HEK293 (cell line): ENCODE measurements at regions not wholly inside any gene's neighbourhood (a gene's known extent, or its start where the extent isn't known, plus 50 kb on each side); places are given as distances from the start of the nearest gene placed in this dataset.

Source experiments
- CTCF ChIA-PET: fragments of 350-600 bp; formaldehyde crosslinking; extraction: SDS; loops from one replicate; lab custom pipeline; 2021; ENCODE audit warnings: antibody characterized with exemption; lab: Yijun Ruan, JAX
- POLR2A ChIA-PET: fragments of 300-600 bp; formaldehyde crosslinking; extraction: SDS; loops from one replicate; lab custom pipeline; 2020; ENCODE audit warnings: antibody characterized with exemption, inconsistent platforms; lab: Yijun Ruan, JAX
- H3K27ac ChIP-seq: fragments of 200-500 bp; sonication (Bioruptor generic); 2 replicates; pipeline ENCODE4 v1.5.1; 2014; ENCODE audit warnings: low read depth, low read length, control low read depth, inconsistent platforms; ENCODE audit errors: extremely low read depth
- H3K36me3 ChIP-seq, 2 experiments: fragments of 200-500 bp in 1 of 2; sonication (Bioruptor generic) in 1 of 2; 1 replicate in 1 of 2; 2 replicates in 1 of 2; pipeline ENCODE4 v1.5.1; 2014 to 2017; ENCODE audit warnings: inconsistent platforms in 2 of 2, low read length in 2 of 2; ENCODE audit not compliant: control insufficient read depth in 2 of 2, insufficient read depth in 1 of 2
- H3K4me1 ChIP-seq: fragments of 200-500 bp; sonication (Bioruptor generic); 2 replicates; pipeline ENCODE4 v1.5.1; 2014; ENCODE audit warnings: mild to moderate bottlenecking, low read length, inconsistent platforms; ENCODE audit not compliant: control insufficient read depth, insufficient read depth
- H3K4me3 ChIP-seq: 2 replicates; pipeline ENCODE4 v1.5.1; 2011; ENCODE audit warnings: low read depth, mild to moderate bottlenecking, control low read depth, low read length, moderate library complexity
- H3K9me3 ChIP-seq: fragments of 200-500 bp; sonication (Bioruptor generic); 2 replicates; pipeline ENCODE4 v1.5.1; 2014; ENCODE audit warnings: low read depth, low read length, inconsistent platforms; ENCODE audit not compliant: control insufficient read depth, insufficient read depth
- BCL11A ChIP-seq: fragments of 450-650 bp; formaldehyde crosslinking; IDR thresholded peaks from 2 replicates; pipeline ENCODE4 v1.5.1; 2016; ENCODE audit warnings: low read depth, missing biosample characterization, missing genetic modification characterization
- BCL11B ChIP-seq: fragments of 450-650 bp; formaldehyde crosslinking; IDR thresholded peaks from 2 replicates; pipeline ENCODE4 v1.5.1; 2016; ENCODE audit warnings: low read depth, missing biosample characterization, missing genetic modification characterization
- MZF1 ChIP-seq: fragments of 450-650 bp; formaldehyde crosslinking; IDR thresholded peaks from 2 replicates; pipeline ENCODE4 v1.5.1; 2017; ENCODE audit warnings: missing biosample characterization, missing genetic modification characterization, borderline replicate concordance
- SCRT2 ChIP-seq: fragments of 450-650 bp; formaldehyde crosslinking; IDR thresholded peaks from 2 replicates; pipeline ENCODE4 v1.5.1; 2016; ENCODE audit warnings: missing biosample characterization, missing genetic modification characterization
- SETDB1 ChIP-seq: IDR thresholded peaks from one replicate; pipeline ENCODE4 v1.6.1; 2017; ENCODE audit warnings: mild to moderate bottlenecking, low read length, moderate library complexity, mixed read lengths; ENCODE audit not compliant: insufficient read length
- SP7 ChIP-seq: fragments of 450-650 bp; formaldehyde crosslinking; IDR thresholded peaks from 2 replicates; pipeline ENCODE4 v1.5.1; 2016; ENCODE audit warnings: missing biosample characterization, missing genetic modification characterization
- YY1 ChIP-seq: fragments of 450-650 bp; formaldehyde crosslinking; IDR thresholded peaks from 2 replicates; pipeline ENCODE4 v1.5.1; 2018; ENCODE audit warnings: missing biosample characterization, missing genetic modification characterization
- ZBTB6 ChIP-seq: fragments of 450-650 bp; formaldehyde crosslinking; IDR thresholded peaks from 2 replicates; pipeline ENCODE4 v1.5.1; 2017; ENCODE audit warnings: missing biosample characterization, missing genetic modification characterization
- ZBTB7A ChIP-seq: fragments of 450-650 bp; formaldehyde crosslinking; IDR thresholded peaks from 2 replicates; pipeline ENCODE4 v1.5.1; 2016; ENCODE audit warnings: low read depth, missing biosample characterization, missing genetic modification characterization
- ZBTB8A ChIP-seq: fragments of 450-650 bp; formaldehyde crosslinking; IDR thresholded peaks from 2 replicates; pipeline ENCODE4 v1.5.1; 2016; ENCODE audit warnings: missing biosample characterization, missing genetic modification characterization
- ZIC2 ChIP-seq: fragments of 450-650 bp; formaldehyde crosslinking; IDR thresholded peaks from 2 replicates; pipeline ENCODE4 v1.5.1; 2016; ENCODE audit warnings: missing biosample characterization, missing genetic modification characterization
- ZNF10 ChIP-seq: fragments of 450-650 bp; formaldehyde crosslinking; IDR thresholded peaks from 2 replicates; pipeline ENCODE4 v1.5.1; 2017; ENCODE audit warnings: missing biosample characterization, missing genetic modification characterization
- ZNF148 ChIP-seq: fragments of 450-650 bp; formaldehyde crosslinking; IDR thresholded peaks from 2 replicates; pipeline ENCODE4 v1.5.0; 2017; ENCODE audit warnings: missing biosample characterization, missing genetic modification characterization, borderline replicate concordance
- ZNF16 ChIP-seq: fragments of 450-650 bp; formaldehyde crosslinking; IDR thresholded peaks from 2 replicates; pipeline ENCODE4 v1.5.1; 2016; ENCODE audit warnings: low read depth, missing biosample characterization, missing genetic modification characterization
- ZNF24 ChIP-seq: fragments of 450-650 bp; formaldehyde crosslinking; IDR thresholded peaks from 2 replicates; pipeline ENCODE4 v1.5.1; 2016; ENCODE audit warnings: missing biosample characterization, missing genetic modification characterization
- ZNF266 ChIP-seq: fragments of 450-650 bp; formaldehyde crosslinking; IDR thresholded peaks from 2 replicates; pipeline ENCODE4 v1.5.1; 2016; ENCODE audit warnings: missing biosample characterization, missing genetic modification characterization, low read depth
- ZNF335 ChIP-seq: fragments of 450-650 bp; formaldehyde crosslinking; conservative IDR thresholded peaks from 2 replicates; pipeline ENCODE4 v1.5.1; 2016; ENCODE audit warnings: missing biosample characterization, missing genetic modification characterization
- ZNF549 ChIP-seq: fragments of 450-650 bp; IDR thresholded peaks from 2 replicates; pipeline ENCODE4 v1.5.1; 2018; ENCODE audit warnings: missing biosample characterization, missing genetic modification characterization, mild to moderate bottlenecking, inconsistent platforms, moderate library complexity
- ZNF561 ChIP-seq: fragments of 450-650 bp; IDR thresholded peaks from 2 replicates; pipeline ENCODE4 v1.5.1; 2018; ENCODE audit warnings: missing biosample characterization, missing genetic modification characterization, borderline replicate concordance
- ZNF600 ChIP-seq: fragments of 450-650 bp; formaldehyde crosslinking; IDR thresholded peaks from 2 replicates; pipeline ENCODE4 v1.5.1; 2016; ENCODE audit warnings: missing biosample characterization, missing genetic modification characterization
- ZNF621 ChIP-seq: fragments of 450-650 bp; formaldehyde crosslinking; IDR thresholded peaks from 2 replicates; pipeline ENCODE4 v1.5.1; 2017; ENCODE audit warnings: missing biosample characterization, missing genetic modification characterization
- ZNF629 ChIP-seq: fragments of 450-650 bp; formaldehyde crosslinking; IDR thresholded peaks from 2 replicates; pipeline ENCODE4 v1.5.1; 2017; ENCODE audit warnings: missing biosample characterization, missing genetic modification characterization
- ZNF658 ChIP-seq: fragments of 450-650 bp; formaldehyde crosslinking; IDR thresholded peaks from 2 replicates; pipeline ENCODE4; 2016; ENCODE audit warnings: missing biosample characterization, missing genetic modification characterization
- ZNF670 ChIP-seq: fragments of 450-650 bp; formaldehyde crosslinking; IDR thresholded peaks from 2 replicates; pipeline ENCODE4 v1.5.1; 2016; ENCODE audit warnings: missing biosample characterization, missing genetic modification characterization, low read depth
- ZNF707 ChIP-seq: fragments of 450-650 bp; formaldehyde crosslinking; IDR thresholded peaks from 2 replicates; pipeline ENCODE4 v1.5.1; 2016; ENCODE audit warnings: missing biosample characterization, missing genetic modification characterization
- TF ChIP-seq, protein P1 (sequence below): fragments of 450-650 bp; formaldehyde crosslinking; optimal IDR thresholded peaks from 2 replicates; pipeline ENCODE3; 2016; ENCODE audit warnings: missing biosample characterization, mild to moderate bottlenecking, missing genetic modification characterization
- TF ChIP-seq, protein P2 (sequence below): fragments of 450-650 bp; formaldehyde crosslinking; IDR thresholded peaks from 2 replicates; pipeline ENCODE4 v1.5.1; 2016; ENCODE audit warnings: missing biosample characterization, missing genetic modification characterization
- TF ChIP-seq, protein P3 (sequence below): fragments of 450-650 bp; formaldehyde crosslinking; IDR thresholded peaks from 2 replicates; pipeline ENCODE4 v1.5.1; 2017; ENCODE audit warnings: missing biosample characterization, missing genetic modification characterization

GRCh38 chr5:142250119-142250518 is 74.7 kb downstream of the SPRY4 start:
- TF ChIP-seq, protein P1, sequence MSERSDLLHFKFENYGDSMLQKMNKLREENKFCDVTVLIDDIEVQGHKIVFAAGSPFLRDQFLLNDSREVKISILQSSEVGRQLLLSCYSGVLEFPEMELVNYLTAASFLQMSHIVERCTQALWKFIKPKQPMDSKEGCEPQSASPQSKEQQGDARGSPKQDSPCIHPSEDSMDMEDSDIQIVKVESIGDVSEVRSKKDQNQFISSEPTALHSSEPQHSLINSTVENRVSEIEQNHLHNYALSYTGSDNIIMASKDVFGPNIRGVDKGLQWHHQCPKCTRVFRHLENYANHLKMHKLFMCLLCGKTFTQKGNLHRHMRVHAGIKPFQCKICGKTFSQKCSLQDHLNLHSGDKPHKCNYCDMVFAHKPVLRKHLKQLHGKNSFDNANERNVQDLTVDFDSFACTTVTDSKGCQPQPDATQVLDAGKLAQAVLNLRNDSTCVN (tag by site-specific recombination) = no peak
- TF ChIP-seq ZNF148 (tag by site-specific recombination) (no peak), ZNF16 (tag by site-specific recombination) (no peak), SETDB1 (no peak), YY1 (tag by site-specific recombination) (no peak), ZBTB7A (tag by site-specific recombination) (no peak), ZNF658 (tag by site-specific recombination) (no peak), ZNF10 (tag by site-specific recombination) (no peak), ZNF621 (no peak), BCL11B (no peak), ZBTB6 (tag by site-specific recombination) (no peak), ZNF670 (tag by site-specific recombination) (no peak)
- TF ChIP-seq, protein P2, sequence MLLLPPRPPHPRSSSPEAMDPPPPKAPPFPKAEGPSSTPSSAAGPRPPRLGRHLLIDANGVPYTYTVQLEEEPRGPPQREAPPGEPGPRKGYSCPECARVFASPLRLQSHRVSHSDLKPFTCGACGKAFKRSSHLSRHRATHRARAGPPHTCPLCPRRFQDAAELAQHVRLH (tag by site-specific recombination) = no peak
- Histone ChIP-seq H3K4me1 (peaks cover 5% of the 10 kb centered on the region), H3K4me3 (no peak overlapping the region), H3K27ac (no peak overlapping the region), H3K9me3 (no peaks in the 10 kb centered on the region), H3K36me3 (no peaks in the 10 kb centered on the region)
- ChIA-PET POLR2A (interaction anchor here (0.6 kb wide), 1 partner anchor 75 kb away, joined by 4 read pairs; no protein-coding TSS in a partner anchor), CTCF (interaction anchor here (0.6 kb wide), 1 partner anchor 16 kb away, joined by 3 read pairs; no protein-coding TSS in a partner anchor)

DNA sequence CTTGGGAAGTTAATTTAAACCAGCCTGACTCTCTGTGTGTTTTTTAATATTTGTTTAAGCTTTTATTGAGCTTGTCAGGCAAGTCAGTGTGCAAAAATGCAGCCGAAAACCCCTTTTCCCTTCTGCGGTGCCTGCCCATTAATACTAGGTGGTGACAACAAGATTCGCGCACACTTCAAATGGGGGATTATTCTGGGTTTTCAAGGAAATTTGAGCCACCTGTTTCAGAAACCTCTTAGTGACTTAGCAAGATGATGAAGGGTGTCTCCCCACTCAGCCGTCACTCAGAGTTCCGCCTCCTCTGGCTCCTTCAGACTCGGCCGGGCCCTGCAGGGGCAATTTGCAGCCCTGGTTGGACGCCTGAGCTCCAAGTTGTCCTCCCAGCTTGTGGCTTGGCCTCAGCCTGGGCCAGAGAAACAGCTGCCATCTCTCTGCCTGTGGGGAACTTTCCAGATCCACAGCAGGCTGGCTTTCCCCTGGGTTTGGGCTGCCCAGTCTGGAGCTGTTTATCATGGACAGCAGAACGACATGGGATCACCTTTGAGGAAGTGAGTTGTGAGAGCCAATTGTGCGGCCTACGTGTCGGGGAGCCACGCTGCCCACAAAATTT is 75.9 kb downstream of the SPRY4 start:
- POLR2A ChIA-PET = no interaction called here
- CTCF ChIA-PET = no interaction called here
- H3K9me3 ChIP-seq = no peaks in the 10 kb centered on the region
- H3K27ac ChIP-seq = peak overlapping the region; percentile 37; the same call in 1 of the 2 replicates
- H3K4me1 ChIP-seq = peaks cover 5% of the 10 kb centered on the region
- H3K36me3 ChIP-seq = no peaks in the 10 kb centered on the region
- H3K4me3 ChIP-seq = no peak overlapping the region
- no peak for TF ChIP-seq ZNF707 (tag by site-specific recombination)
- no peak for TF ChIP-seq BCL11A (tag by site-specific recombination)
- peak; percentile 36; the same call in 1 of the 2 replicates for TF ChIP-seq ZNF335 (tag by site-specific recombination)
- no peak for TF ChIP-seq ZNF549 (tag by site-specific recombination)
- no peak for TF ChIP-seq ZNF24
- no peak for TF ChIP-seq ZNF629 (tag by site-specific recombination)
- TF ChIP-seq ZNF561 (tag by site-specific recombination) = peak; percentile 91; the same call in 1 of the 2 replicates
- TF ChIP-seq, protein P3, sequence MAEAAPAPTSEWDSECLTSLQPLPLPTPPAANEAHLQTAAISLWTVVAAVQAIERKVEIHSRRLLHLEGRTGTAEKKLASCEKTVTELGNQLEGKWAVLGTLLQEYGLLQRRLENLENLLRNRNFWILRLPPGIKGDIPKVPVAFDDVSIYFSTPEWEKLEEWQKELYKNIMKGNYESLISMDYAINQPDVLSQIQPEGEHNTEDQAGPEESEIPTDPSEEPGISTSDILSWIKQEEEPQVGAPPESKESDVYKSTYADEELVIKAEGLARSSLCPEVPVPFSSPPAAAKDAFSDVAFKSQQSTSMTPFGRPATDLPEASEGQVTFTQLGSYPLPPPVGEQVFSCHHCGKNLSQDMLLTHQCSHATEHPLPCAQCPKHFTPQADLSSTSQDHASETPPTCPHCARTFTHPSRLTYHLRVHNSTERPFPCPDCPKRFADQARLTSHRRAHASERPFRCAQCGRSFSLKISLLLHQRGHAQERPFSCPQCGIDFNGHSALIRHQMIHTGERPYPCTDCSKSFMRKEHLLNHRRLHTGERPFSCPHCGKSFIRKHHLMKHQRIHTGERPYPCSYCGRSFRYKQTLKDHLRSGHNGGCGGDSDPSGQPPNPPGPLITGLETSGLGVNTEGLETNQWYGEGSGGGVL (tag by site-specific recombination) = no peak
- no peak for TF ChIP-seq ZBTB8A
- TF ChIP-seq ZNF600 (tag by site-specific recombination) = 0 out of 2 replicates have a peak, but pooled peaks have one; percentile 23
- no peak for TF ChIP-seq ZNF266
- TF ChIP-seq YY1 (tag by site-specific recombination) = no peak
- TF ChIP-seq SCRT2 (tag by site-specific recombination) = 0 out of 2 replicates have a peak, but pooled peaks have one; percentile 9
- peak; percentile 95 for TF ChIP-seq SP7 (tag by site-specific recombination)
- peak; percentile 33; the same call in 1 of the 2 replicates for TF ChIP-seq MZF1 (tag by site-specific recombination)
- TF ChIP-seq ZIC2 = peak; percentile 96
